Activated T-helper 1 cell treated with anti-CD3 and anti-CD28 coated beads, Interleukin-2, amount 50 U/mL, for 16 hours (primary cell): ENCODE measurements at regions not wholly inside any gene's neighbourhood (a gene's known extent, or its start where the extent isn't known, plus 50 kb on each side); places are given as distances from the start of the nearest gene placed in this dataset.

ENCODE experiments used
- DNase-seq, 2 donors: peaks; one replicate each; pipeline ENCODE4 v3.0.0-alpha.2; 2020; ENCODE audit warnings: low read depth in 1 of 2, low spot score in 1 of 2

GRCh38 chr22:48140261-48140813 lies 1377.9 kb downstream of the TBC1D22A start:
- no peak for DNase-seq

DNA sequence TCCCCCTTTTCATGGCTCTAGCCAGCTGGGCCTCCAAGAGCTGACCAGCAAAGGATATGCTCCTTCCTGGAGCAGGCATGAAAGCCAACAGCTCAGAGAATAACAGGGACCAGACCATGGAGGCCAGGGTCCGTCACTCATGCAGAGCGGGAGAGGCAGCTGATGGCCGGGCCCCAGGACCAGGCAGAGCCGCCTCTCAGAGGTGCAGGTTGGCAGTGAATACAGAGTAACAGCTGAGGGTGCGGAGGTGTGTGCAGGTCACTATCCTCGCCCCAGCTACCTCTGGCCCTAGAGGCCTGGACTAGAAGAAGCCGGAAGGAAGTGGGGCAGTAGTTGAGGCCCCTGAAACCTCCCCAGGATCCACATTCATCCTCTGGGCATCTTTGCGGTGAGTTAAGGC lies 1377.3 kb downstream of the TBC1D22A start:
- no peak for DNase-seq

DNA sequence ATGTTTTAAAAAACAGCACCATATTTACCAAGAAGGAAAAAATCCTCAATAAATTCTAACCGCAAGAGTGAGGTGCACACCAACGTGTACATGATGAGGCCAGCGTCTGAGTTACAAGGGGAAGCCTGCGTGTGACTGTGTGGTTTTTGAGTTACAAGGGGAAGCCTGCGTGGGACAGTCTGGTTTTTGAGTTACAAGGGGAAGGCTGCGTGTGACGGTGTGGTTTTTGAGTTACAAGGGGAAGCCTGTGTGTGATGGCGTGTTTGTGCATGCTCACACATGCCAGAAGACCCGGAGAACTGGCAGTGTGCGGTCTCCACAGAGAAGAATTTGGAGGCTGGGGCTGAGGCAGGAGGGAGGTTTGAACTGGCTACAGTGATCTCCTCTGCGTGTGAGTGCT lies 1376.4 kb downstream of the TBC1D22A start:
- DNase-seq, result no peak

DNA sequence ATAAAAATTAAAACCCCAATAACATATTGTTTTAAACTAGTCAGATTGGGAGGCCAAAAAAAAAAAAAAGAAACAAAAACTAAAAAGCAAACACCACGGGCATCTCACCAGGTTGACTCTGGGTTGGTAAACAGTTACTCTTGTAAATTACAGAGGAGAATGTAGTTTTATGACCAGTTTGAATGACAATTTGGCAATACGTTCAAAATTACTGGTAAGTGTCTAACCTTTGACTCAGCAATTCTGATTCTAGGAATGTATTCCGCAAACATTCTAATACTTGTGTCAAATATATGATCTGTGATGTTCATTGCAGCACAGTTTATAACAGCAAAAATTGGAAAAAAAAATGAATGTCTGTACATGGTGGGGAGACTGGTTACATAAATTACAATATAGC lies 1376.0 kb downstream of the TBC1D22A start:
- no peak for DNase-seq

- DNase-seq, result no peak
Observed at GRCh38 chr22:48137640-48138039, 1375.2 kb downstream of the TBC1D22A start.

DNA sequence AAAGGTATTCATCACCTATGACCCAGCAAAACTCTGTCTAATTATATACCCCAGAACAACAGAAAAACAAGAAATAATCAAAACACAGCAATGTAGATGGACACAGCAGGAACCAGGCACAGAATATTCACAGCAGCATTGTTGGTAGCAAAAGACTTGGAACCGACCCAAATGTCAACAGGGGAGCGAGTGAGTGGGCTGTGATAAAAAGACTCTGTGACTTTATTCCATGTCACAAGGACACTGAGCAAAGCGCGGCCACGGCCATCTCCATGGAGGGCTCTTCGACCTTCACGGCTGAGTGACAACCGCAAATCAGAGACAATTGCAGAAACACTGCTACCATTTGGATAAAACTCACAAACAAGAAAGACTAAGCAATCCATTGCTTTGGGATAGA lies 1373.1 kb downstream of the TBC1D22A start:
- DNase-seq, result no peak

GRCh38 chr22:48125416-48125815 lies 1363.0 kb downstream of the TBC1D22A start:
- DNase-seq, result no peak

- no peak for DNase-seq
Observed at GRCh38 chr22:48121984-48122383, 1359.5 kb downstream of the TBC1D22A start.

GRCh38 chr22:48118654-48119053 lies 1356.2 kb downstream of the TBC1D22A start:
- DNase-seq, result no peak

- no peak for DNase-seq
Observed at GRCh38 chr22:48116871-48117270, 1354.4 kb downstream of the TBC1D22A start.

GRCh38 chr22:48112687-48113521 lies 1350.5 kb downstream of the TBC1D22A start:
- DNase-seq, result no peak

DNA sequence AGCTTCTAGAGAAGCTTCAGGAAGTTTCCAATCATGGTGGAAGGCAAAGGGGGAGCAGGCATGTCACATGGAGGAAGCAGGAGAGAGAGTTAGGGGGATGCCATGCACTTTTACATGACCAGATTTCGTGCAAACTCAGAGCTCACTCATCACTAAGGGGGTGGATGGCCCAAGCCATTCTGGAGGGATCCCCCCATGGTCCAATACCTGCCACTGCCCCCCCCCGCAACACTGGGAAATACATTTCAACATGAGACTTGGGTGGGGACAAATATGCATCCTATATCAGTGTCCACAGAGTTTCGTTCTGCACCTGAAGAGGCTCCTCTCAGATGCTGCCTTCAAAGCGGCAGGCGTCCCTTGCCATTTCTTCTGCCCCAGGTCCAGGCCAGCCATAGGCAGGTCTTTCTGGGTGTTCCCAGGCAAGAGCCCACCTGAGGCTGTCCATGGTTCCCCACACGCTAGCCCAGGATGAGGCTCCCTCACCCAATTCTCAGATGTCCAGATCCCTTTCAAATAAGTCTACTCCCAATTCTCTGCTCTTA lies 1344.3 kb downstream of the TBC1D22A start:
- no peak for DNase-seq

DNA sequence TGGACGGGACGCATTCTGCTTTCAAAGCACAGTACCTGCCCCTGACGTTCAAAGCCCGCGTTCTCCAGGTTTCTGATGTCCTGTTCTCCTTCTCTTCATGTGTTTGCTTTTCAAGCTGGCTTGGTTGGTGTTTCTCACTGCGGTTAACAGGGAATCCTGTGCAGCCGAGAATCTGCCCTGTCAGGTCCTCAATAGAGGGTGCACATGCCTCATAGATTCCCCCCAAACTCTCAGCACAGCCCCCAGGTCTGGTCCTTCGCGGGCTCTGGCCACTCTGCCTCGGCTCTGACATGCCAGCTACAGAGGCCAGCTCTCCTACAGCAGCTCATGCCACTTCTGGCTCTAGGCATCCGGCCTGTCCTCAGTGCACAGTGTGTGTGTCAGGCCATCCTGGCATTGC lies 1343.8 kb downstream of the TBC1D22A start:
- DNase-seq, result no peak

DNA sequence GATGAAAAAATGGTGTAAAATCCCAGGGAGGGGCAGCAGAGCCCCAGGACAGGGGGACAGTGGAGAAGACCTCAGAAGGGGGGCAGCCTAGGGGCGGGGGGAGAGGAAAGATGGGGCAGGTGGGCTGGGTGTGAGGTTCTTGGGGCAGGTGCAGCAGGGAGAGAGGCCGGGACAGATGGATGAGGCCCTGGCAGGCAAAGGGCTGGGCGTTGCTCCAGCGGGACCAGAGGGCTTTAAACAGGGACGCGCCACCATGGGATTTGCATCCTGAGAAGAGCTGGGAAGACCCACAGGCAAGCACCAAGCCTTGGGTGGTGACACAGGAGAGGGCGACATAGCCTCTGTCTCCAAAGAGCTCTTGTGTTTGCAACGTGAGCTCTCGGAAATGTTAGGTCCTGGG lies 1342.8 kb downstream of the TBC1D22A start:
- no peak for DNase-seq

GRCh38 chr22:48104766-48105165 lies 1342.3 kb downstream of the TBC1D22A start:
- DNase-seq, result no peak

DNA sequence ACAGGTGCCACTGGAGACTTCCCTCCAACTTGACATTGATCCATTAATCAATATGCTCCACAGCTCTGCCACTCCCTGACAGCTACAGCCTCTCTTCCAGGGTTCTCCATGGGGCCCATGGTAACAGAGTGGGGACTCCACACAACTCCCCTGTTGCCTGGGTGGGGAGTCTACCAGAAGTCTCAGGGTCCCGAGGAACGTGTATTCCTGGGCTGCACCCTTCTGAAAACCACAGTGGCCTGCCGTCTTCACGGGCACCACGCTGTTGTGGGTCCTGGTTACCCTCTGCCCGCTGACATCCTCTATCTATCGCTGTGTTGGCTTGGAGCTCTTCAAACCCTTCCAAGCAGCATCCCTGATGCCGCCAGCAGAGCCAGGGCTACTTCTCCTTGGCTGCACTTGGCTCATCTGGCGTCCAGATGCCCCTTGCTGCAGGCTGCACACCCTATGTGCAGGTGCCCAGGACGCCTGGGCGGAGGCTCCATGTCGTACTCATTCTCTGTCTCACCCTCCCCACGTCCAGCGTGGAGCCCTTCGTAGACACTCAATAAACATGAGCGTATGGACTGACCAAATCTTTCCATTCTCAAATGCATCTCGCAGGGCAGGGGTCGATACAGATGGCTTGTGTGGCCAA lies 1341.8 kb downstream of the TBC1D22A start:
- DNase-seq, result no peak

- no peak for DNase-seq
Observed at GRCh38 chr22:48103126-48103875, 1340.9 kb downstream of the TBC1D22A start.

DNA sequence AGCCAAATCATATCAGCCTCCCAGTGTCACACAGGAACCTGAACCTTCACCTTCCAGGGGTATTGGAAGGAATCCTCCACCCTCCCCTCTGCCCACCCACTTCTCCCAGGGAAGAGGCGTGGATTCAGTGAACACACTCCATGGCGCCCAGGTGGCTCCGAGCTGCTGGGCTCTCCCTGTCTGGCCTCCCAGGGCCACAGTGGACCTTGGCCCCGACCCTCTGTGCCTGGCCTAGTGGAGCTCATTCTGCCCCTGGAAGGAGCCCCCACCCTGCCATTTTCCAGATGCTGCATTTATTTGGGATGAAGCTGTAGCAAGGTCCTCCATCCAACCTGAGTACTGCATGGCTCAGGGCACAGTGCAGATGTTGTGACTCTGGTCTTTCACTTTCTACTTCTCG lies 1340.1 kb downstream of the TBC1D22A start:
- no peak for DNase-seq

- DNase-seq, result no peak
Observed at GRCh38 chr22:48101704-48102103, 1339.3 kb downstream of the TBC1D22A start.

GRCh38 chr22:48100685-48101417 lies 1338.4 kb downstream of the TBC1D22A start:
- no peak for DNase-seq

- no peak for DNase-seq
Observed at GRCh38 chr22:48099671-48100070, 1337.2 kb downstream of the TBC1D22A start.
